GM18858 (cell line): ENCODE measurements at regions not wholly inside any gene's neighbourhood (a gene's known extent, or its start where the extent isn't known, plus 50 kb on each side); places are given as distances from the start of the nearest gene placed in this dataset.
"Not testable (repeated sequence)": the region's sequence is repeated elsewhere in the genome, so short reads cannot be mapped to it uniquely, and the experiment has no call there.

Experiments used
- ATAC-seq: cut with Tn5 transposase; IDR thresholded peaks from one replicate; pipeline ENCODE4 v1.9.1; 2021; ENCODE audit not compliant: unreplicated experiment

GRCh38 chr9:62145648-62146047 is 955.8 kb downstream of the SPATA31A7 start:
- ATAC-seq: not testable (repeated sequence)
